ENCODE measurements at regions not wholly inside any gene's neighbourhood (a gene's known extent, or its start where the extent isn't known, plus 50 kb on each side); places are given as distances from the start of the nearest gene placed in this dataset.

- dilution Hi-C loops (cut with MboI; ENCODE audit: extremely low pct_ligation_motif_present, low sequenced_read_pairs), result no loop called here
- peak; percentile 84 for FAIRE-seq
- H4K20me1 ChIP-seq (ENCODE audit: control insufficient read depth, extremely low read depth, insufficient read depth, low read length), result no peaks in the 10 kb centered on the region
- no peaks in the 10 kb centered on the region for H3K79me2 ChIP-seq (ENCODE audit: control insufficient read depth, insufficient read depth, low read length)
- no peak overlapping the region for H3K4me3 ChIP-seq (ENCODE audit: control insufficient read depth in 2 of 3, extremely low read depth in 1 of 3, insufficient read depth in 2 of 3, low read depth in 1 of 3, low read length in 3 of 3)
- no peak overlapping the region for H3K4me2 ChIP-seq (ENCODE audit: control insufficient read depth, extremely low read depth, insufficient read depth, low read depth, low read length)
- H3K9ac ChIP-seq (ENCODE audit: control insufficient read depth, extremely low read depth, insufficient read depth, low read length), result no peak overlapping the region
- H3K9me1 ChIP-seq (ENCODE audit: control insufficient read depth, extremely low read depth, insufficient read depth, low read length), result no peaks in the 10 kb centered on the region
- peak; percentile 9 for DNase-seq (ENCODE audit: low read depth, low spot score)
- no peaks in the 10 kb centered on the region for H3K9me3 ChIP-seq (ENCODE audit: control insufficient read depth, low read depth, low read length)
- no peak overlapping the region for H3K27ac ChIP-seq (ENCODE audit: control insufficient read depth, insufficient read depth, low read length)
- no peaks in the 10 kb centered on the region for H3K36me3 ChIP-seq (ENCODE audit: control insufficient read depth in 2 of 2, extremely low read depth in 1 of 2, insufficient read depth in 2 of 2, low read length in 2 of 2)
- no peaks in the 10 kb centered on the region for H3K4me1 ChIP-seq (ENCODE audit: control insufficient read depth, extremely low read depth, insufficient read depth, low read length)
- H2AFZ ChIP-seq (ENCODE audit: control insufficient read depth, low read length), result no peak overlapping the region
- TF ChIP-seq CTCF (optimal IDR thresholded peaks at IDR 0.05 in 1 of 3, IDR thresholded peaks at IDR 0.05 in 1 of 3, conservative IDR thresholded peaks at IDR 0.05 in 1 of 3; ENCODE audit: extremely low read depth in 1 of 3, insufficient read depth in 2 of 3, low read length in 3 of 3) (peak; percentile 51 to 70 (median 51)), EZH2 (IDR thresholded peaks at IDR 0.05; ENCODE audit: low read length) (no peak)
- no peaks in the 10 kb centered on the region for H3K27me3 ChIP-seq (ENCODE audit: control insufficient read depth, extremely low read depth, insufficient read depth, low read length)
Observed at GRCh38 chr7:81447351-81447952, 322.4 kb downstream of the HGF start.

- dilution Hi-C loops (cut with MboI; ENCODE audit: extremely low pct_ligation_motif_present, low sequenced_read_pairs), result no loop called here
- no peak for DNase-seq (ENCODE audit: low read depth, low spot score)
- Histone ChIP-seq H3K36me3 (ENCODE audit: control insufficient read depth in 2 of 2, extremely low read depth in 1 of 2, insufficient read depth in 2 of 2, low read length in 2 of 2) (no peaks in the 10 kb centered on the region), H3K4me1 (ENCODE audit: control insufficient read depth, extremely low read depth, insufficient read depth, low read length) (no peaks in the 10 kb centered on the region), H3K9me1 (ENCODE audit: control insufficient read depth, extremely low read depth, insufficient read depth, low read length) (no peaks in the 10 kb centered on the region), H3K9me3 (ENCODE audit: control insufficient read depth, low read depth, low read length) (no peaks in the 10 kb centered on the region), H2AFZ (ENCODE audit: control insufficient read depth, low read length) (peak overlapping the region; percentile 51), H3K4me3 (ENCODE audit: control insufficient read depth in 2 of 3, extremely low read depth in 1 of 3, insufficient read depth in 2 of 3, low read depth in 1 of 3, low read length in 3 of 3) (no peak overlapping the region), H3K79me2 (ENCODE audit: control insufficient read depth, insufficient read depth, low read length) (no peaks in the 10 kb centered on the region), H3K4me2 (ENCODE audit: control insufficient read depth, extremely low read depth, insufficient read depth, low read depth, low read length) (no peak overlapping the region), H3K27me3 (ENCODE audit: control insufficient read depth, extremely low read depth, insufficient read depth, low read length) (no peaks in the 10 kb centered on the region), H3K9ac (ENCODE audit: control insufficient read depth, extremely low read depth, insufficient read depth, low read length) (no peak overlapping the region), H4K20me1 (ENCODE audit: control insufficient read depth, extremely low read depth, insufficient read depth, low read length) (no peaks in the 10 kb centered on the region), H3K27ac (ENCODE audit: control insufficient read depth, insufficient read depth, low read length) (no peak overlapping the region)
- FAIRE-seq, result no peak
- no peak for TF ChIP-seq CTCF (optimal IDR thresholded peaks at IDR 0.05 in 1 of 3, IDR thresholded peaks at IDR 0.05 in 1 of 3, conservative IDR thresholded peaks at IDR 0.05 in 1 of 3; ENCODE audit: extremely low read depth in 1 of 3, insufficient read depth in 2 of 3, low read length in 3 of 3)
- TF ChIP-seq EZH2 (IDR thresholded peaks at IDR 0.05; ENCODE audit: low read length), result no peak
Observed at GRCh38 chr7:81446212-81446611, 323.6 kb downstream of the HGF start.
